ENCODE measurements at regions not wholly inside any gene's neighbourhood (a gene's known extent, or its start where the extent isn't known, plus 50 kb on each side); places are given as distances from the start of the nearest gene placed in this dataset.

DNA sequence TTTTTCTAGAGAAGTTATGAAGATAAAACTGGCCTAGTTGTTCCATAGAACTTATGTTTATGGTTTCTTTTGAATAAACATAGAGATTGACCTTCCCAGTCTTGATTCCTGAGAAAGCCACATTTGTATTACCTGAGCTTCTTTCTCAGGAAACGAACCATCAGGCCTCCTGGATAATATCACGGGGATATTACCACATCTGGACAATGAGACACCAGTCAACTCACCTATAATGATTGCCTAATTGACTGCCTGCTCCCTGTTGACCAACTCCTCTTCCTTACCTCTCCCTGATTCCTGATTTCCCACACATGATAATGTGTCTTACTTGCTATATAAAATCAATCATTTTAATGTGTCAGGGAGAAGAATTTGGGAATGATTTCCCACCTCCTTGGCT lies 822.7 kb downstream of the LRFN5 start:
- intact Hi-C loops (cut with micrococcal nuclease; ENCODE audit: unreplicated experiment): no loop called here
- POLR2A ChIA-PET (ENCODE audit: low non-redundant PET): no interaction called here
- BruUV-seq (replicated peaks): no TSS peak

GRCh38 chr14:42428996-42429395 lies 822.3 kb downstream of the LRFN5 start:
- intact Hi-C loops (cut with micrococcal nuclease; ENCODE audit: unreplicated experiment): no loop called here
- Histone ChIP-seq H3K36me3 (ENCODE audit: insufficient read depth, low read length, poor library complexity, severe bottlenecking) (no peaks in the 10 kb centered on the region), H3K4me1 (ENCODE audit: insufficient read depth, low read length, poor library complexity, severe bottlenecking) (no peaks in the 10 kb centered on the region), H3K27me3 (replicated peaks; ENCODE audit: insufficient read depth, low read depth, low read length, poor library complexity) (no peaks in the 10 kb centered on the region), H3K27ac (ENCODE audit: low read depth, low read length, poor library complexity, severe bottlenecking) (no peak overlapping the region), H3K9me3 (ENCODE audit: low read depth, low read length, poor library complexity, severe bottlenecking) (no peaks in the 10 kb centered on the region), H3K4me3 (ENCODE audit: low read depth, low read length, poor library complexity, severe bottlenecking) (no peak overlapping the region)
- no TSS peak for BruUV-seq (replicated peaks)
- CTCF ChIA-PET: no interaction called here
- DNase-seq (ENCODE audit: low spot score): no peak
- POLR2A ChIA-PET (ENCODE audit: low non-redundant PET): no interaction called here
- TF ChIP-seq, protein P1, sequence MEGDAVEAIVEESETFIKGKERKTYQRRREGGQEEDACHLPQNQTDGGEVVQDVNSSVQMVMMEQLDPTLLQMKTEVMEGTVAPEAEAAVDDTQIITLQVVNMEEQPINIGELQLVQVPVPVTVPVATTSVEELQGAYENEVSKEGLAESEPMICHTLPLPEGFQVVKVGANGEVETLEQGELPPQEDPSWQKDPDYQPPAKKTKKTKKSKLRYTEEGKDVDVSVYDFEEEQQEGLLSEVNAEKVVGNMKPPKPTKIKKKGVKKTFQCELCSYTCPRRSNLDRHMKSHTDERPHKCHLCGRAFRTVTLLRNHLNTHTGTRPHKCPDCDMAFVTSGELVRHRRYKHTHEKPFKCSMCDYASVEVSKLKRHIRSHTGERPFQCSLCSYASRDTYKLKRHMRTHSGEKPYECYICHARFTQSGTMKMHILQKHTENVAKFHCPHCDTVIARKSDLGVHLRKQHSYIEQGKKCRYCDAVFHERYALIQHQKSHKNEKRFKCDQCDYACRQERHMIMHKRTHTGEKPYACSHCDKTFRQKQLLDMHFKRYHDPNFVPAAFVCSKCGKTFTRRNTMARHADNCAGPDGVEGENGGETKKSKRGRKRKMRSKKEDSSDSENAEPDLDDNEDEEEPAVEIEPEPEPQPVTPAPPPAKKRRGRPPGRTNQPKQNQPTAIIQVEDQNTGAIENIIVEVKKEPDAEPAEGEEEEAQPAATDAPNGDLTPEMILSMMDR (conservative IDR thresholded peaks at IDR 0.05; ENCODE audit: low read depth, low read length): no peak
- no peak for TF ChIP-seq EZH2 (IDR thresholded peaks at IDR 0.05; ENCODE audit: borderline replicate concordance, low read depth, low read length, poor library complexity, severe bottlenecking)

More for the DNA sequence above, 822.7 kb downstream of the LRFN5 start:
- Histone ChIP-seq H3K36me3 (ENCODE audit: insufficient read depth, low read length, poor library complexity, severe bottlenecking) (no peaks in the 10 kb centered on the region), H3K4me3 (ENCODE audit: low read depth, low read length, poor library complexity, severe bottlenecking) (no peak overlapping the region), H3K9me3 (ENCODE audit: low read depth, low read length, poor library complexity, severe bottlenecking) (no peaks in the 10 kb centered on the region), H3K27ac (ENCODE audit: low read depth, low read length, poor library complexity, severe bottlenecking) (no peak overlapping the region), H3K27me3 (replicated peaks; ENCODE audit: insufficient read depth, low read depth, low read length, poor library complexity) (no peaks in the 10 kb centered on the region), H3K4me1 (ENCODE audit: insufficient read depth, low read length, poor library complexity, severe bottlenecking) (no peaks in the 10 kb centered on the region)
- TF ChIP-seq EZH2 (IDR thresholded peaks at IDR 0.05; ENCODE audit: borderline replicate concordance, low read depth, low read length, poor library complexity, severe bottlenecking): no peak
- CTCF ChIA-PET: no interaction called here
- no peak for DNase-seq (ENCODE audit: low spot score)

- intact Hi-C loops (cut with micrococcal nuclease; ENCODE audit: unreplicated experiment): no loop called here
Measured at GRCh38 chr14:42424501-42424900, 817.8 kb downstream of the LRFN5 start.

More at GRCh38 chr14:42424501-42424900, 817.8 kb downstream of the LRFN5 start:
- Histone ChIP-seq H3K4me3 (ENCODE audit: low read depth, low read length, poor library complexity, severe bottlenecking) (no peak overlapping the region), H3K27me3 (replicated peaks; ENCODE audit: insufficient read depth, low read depth, low read length, poor library complexity) (no peaks in the 10 kb centered on the region), H3K36me3 (ENCODE audit: insufficient read depth, low read length, poor library complexity, severe bottlenecking) (no peaks in the 10 kb centered on the region), H3K9me3 (ENCODE audit: low read depth, low read length, poor library complexity, severe bottlenecking) (no peaks in the 10 kb centered on the region), H3K27ac (ENCODE audit: low read depth, low read length, poor library complexity, severe bottlenecking) (no peak overlapping the region), H3K4me1 (ENCODE audit: insufficient read depth, low read length, poor library complexity, severe bottlenecking) (no peaks in the 10 kb centered on the region)
- POLR2A ChIA-PET (ENCODE audit: low non-redundant PET): no interaction called here
- CTCF ChIA-PET: no interaction called here
- TF ChIP-seq, protein P1 (conservative IDR thresholded peaks at IDR 0.05; ENCODE audit: low read depth, low read length): no peak
- DNase-seq (ENCODE audit: low spot score): no peak
- no TSS peak for BruUV-seq (replicated peaks)
